HEK293 (cell line): ENCODE measurements at regions not wholly inside any gene's neighbourhood (a gene's known extent, or its start where the extent isn't known, plus 50 kb on each side); places are given as distances from the start of the nearest gene placed in this dataset.

ENCODE experiments used
- FEZF1 ChIP-seq: fragments of 450-650 bp; formaldehyde crosslinking; IDR thresholded peaks from 2 replicates; pipeline ENCODE4 v1.5.1; 2016; ENCODE audit warnings: missing biosample characterization, missing genetic modification characterization
- HOXD13 ChIP-seq: sonication (generic); formaldehyde crosslinking; IDR thresholded peaks from 2 replicates; pipeline ENCODE4 v1.8.0; 2022; ENCODE audit warnings: missing genetic modification reagents, borderline replicate concordance
- KLF1 ChIP-seq: fragments of 450-650 bp; formaldehyde crosslinking; IDR thresholded peaks from 2 replicates; pipeline ENCODE4 v1.5.1; 2016; ENCODE audit warnings: missing biosample characterization, missing genetic modification characterization
- KLF10 ChIP-seq: fragments of 450-650 bp; IDR thresholded peaks from 2 replicates; pipeline ENCODE4 v1.5.1; 2018; ENCODE audit warnings: missing biosample characterization, mild to moderate bottlenecking, missing genetic modification characterization
- KLF16 ChIP-seq: fragments of 450-650 bp; formaldehyde crosslinking; IDR thresholded peaks from 2 replicates; pipeline ENCODE4 v1.5.1; 2017; ENCODE audit warnings: missing biosample characterization, missing genetic modification characterization
- PRDM6 ChIP-seq: fragments of 450-650 bp; formaldehyde crosslinking; IDR thresholded peaks from 2 replicates; pipeline ENCODE4 v1.5.1; 2017; ENCODE audit warnings: missing biosample characterization, missing genetic modification characterization
- SCRT2 ChIP-seq: fragments of 450-650 bp; formaldehyde crosslinking; IDR thresholded peaks from 2 replicates; pipeline ENCODE4 v1.5.1; 2016; ENCODE audit warnings: missing biosample characterization, missing genetic modification characterization
- SP2 ChIP-seq: fragments of 450-650 bp; formaldehyde crosslinking; IDR thresholded peaks from 2 replicates; pipeline ENCODE4 v1.5.1; 2016; ENCODE audit warnings: missing biosample characterization, missing genetic modification characterization
- SP3 ChIP-seq: fragments of 450-650 bp; formaldehyde crosslinking; IDR thresholded peaks from 2 replicates; pipeline ENCODE4 v1.5.1; 2016; ENCODE audit warnings: missing biosample characterization, missing genetic modification characterization
- SP7 ChIP-seq: fragments of 450-650 bp; formaldehyde crosslinking; IDR thresholded peaks from 2 replicates; pipeline ENCODE4 v1.5.1; 2016; ENCODE audit warnings: missing biosample characterization, missing genetic modification characterization
- TCF7L2 ChIP-seq: IDR thresholded peaks from 2 replicates; pipeline ENCODE4 v1.6.1; 2011; ENCODE audit warnings: low read depth, mild to moderate bottlenecking, inconsistent platforms, low read length, moderate library complexity, borderline replicate concordance
- YY1 ChIP-seq: fragments of 450-650 bp; formaldehyde crosslinking; IDR thresholded peaks from 2 replicates; pipeline ENCODE4 v1.5.1; 2018; ENCODE audit warnings: missing biosample characterization, missing genetic modification characterization
- ZBTB21 ChIP-seq: fragments of 450-650 bp; formaldehyde crosslinking; IDR thresholded peaks from 2 replicates; pipeline ENCODE4 v1.5.1; 2017; ENCODE audit warnings: missing biosample characterization, missing genetic modification characterization
- ZFP3 ChIP-seq: fragments of 450-650 bp; formaldehyde crosslinking; IDR thresholded peaks from 2 replicates; pipeline ENCODE4 v1.5.1; 2016; ENCODE audit warnings: low read depth, missing biosample characterization, missing genetic modification characterization
- ZIC2 ChIP-seq: fragments of 450-650 bp; formaldehyde crosslinking; IDR thresholded peaks from 2 replicates; pipeline ENCODE4 v1.5.1; 2016; ENCODE audit warnings: missing biosample characterization, missing genetic modification characterization
- ZNF138 ChIP-seq: fragments of 450-650 bp; formaldehyde crosslinking; IDR thresholded peaks from 2 replicates; pipeline ENCODE4 v1.5.1; 2016; ENCODE audit warnings: missing biosample characterization, missing genetic modification characterization, borderline replicate concordance
- ZNF169 ChIP-seq: fragments of 450-650 bp; formaldehyde crosslinking; IDR thresholded peaks from 2 replicates; pipeline ENCODE4 v1.5.1; 2016; ENCODE audit warnings: missing biosample characterization, missing genetic modification characterization
- ZNF202 ChIP-seq: fragments of 450-650 bp; formaldehyde crosslinking; IDR thresholded peaks from 2 replicates; pipeline ENCODE4 v1.5.1; 2016; ENCODE audit warnings: missing biosample characterization, missing genetic modification characterization, borderline replicate concordance
- ZNF23 ChIP-seq: fragments of 450-650 bp; formaldehyde crosslinking; IDR thresholded peaks from 2 replicates; pipeline ENCODE4 v1.5.1; 2016; ENCODE audit warnings: missing biosample characterization, missing genetic modification characterization, borderline replicate concordance
- ZNF26 ChIP-seq: fragments of 450-650 bp; formaldehyde crosslinking; IDR thresholded peaks from 2 replicates; pipeline ENCODE4 v1.5.1; 2016; ENCODE audit warnings: missing biosample characterization, missing genetic modification characterization
- ZNF266 ChIP-seq: fragments of 450-650 bp; formaldehyde crosslinking; IDR thresholded peaks from 2 replicates; pipeline ENCODE4 v1.5.1; 2016; ENCODE audit warnings: missing biosample characterization, missing genetic modification characterization, low read depth
- ZNF324 ChIP-seq: fragments of 450-650 bp; formaldehyde crosslinking; IDR thresholded peaks from 2 replicates; pipeline ENCODE4 v1.5.1; 2016; ENCODE audit warnings: missing biosample characterization, missing genetic modification characterization
- ZNF433 ChIP-seq: fragments of 450-650 bp; formaldehyde crosslinking; IDR thresholded peaks from 2 replicates; pipeline ENCODE4 v1.5.1; 2016; ENCODE audit warnings: missing biosample characterization, missing genetic modification characterization, low read depth
- ZNF473 ChIP-seq: fragments of 450-650 bp; formaldehyde crosslinking; IDR thresholded peaks from 2 replicates; pipeline ENCODE4 v1.5.1; 2017; ENCODE audit warnings: missing biosample characterization, missing genetic modification characterization
- ZNF529 ChIP-seq: fragments of 450-650 bp; formaldehyde crosslinking; IDR thresholded peaks from 2 replicates; pipeline ENCODE4 v1.5.1; 2017; ENCODE audit warnings: missing genetic modification characterization, missing biosample characterization; ENCODE audit not compliant: insufficient replicate concordance
- ZNF561 ChIP-seq: fragments of 450-650 bp; IDR thresholded peaks from 2 replicates; pipeline ENCODE4 v1.5.1; 2018; ENCODE audit warnings: missing biosample characterization, missing genetic modification characterization, borderline replicate concordance
- ZNF596 ChIP-seq: fragments of 450-650 bp; IDR thresholded peaks from 2 replicates; pipeline ENCODE4 v1.5.0; 2018; ENCODE audit warnings: missing biosample characterization, mild to moderate bottlenecking, missing genetic modification characterization, moderate library complexity
- ZNF600 ChIP-seq: fragments of 450-650 bp; formaldehyde crosslinking; IDR thresholded peaks from 2 replicates; pipeline ENCODE4 v1.5.1; 2016; ENCODE audit warnings: missing biosample characterization, missing genetic modification characterization
- ZNF610 ChIP-seq: fragments of 450-650 bp; formaldehyde crosslinking; IDR thresholded peaks from 2 replicates; pipeline ENCODE4 v1.5.1; 2016; ENCODE audit warnings: missing biosample characterization, missing genetic modification characterization, borderline replicate concordance
- ZNF626 ChIP-seq: fragments of 450-650 bp; sonication (Bioruptor Pico); formaldehyde crosslinking; IDR thresholded peaks from 2 replicates; pipeline ENCODE4 v1.5.1; 2018; ENCODE audit warnings: missing biosample characterization, missing genetic modification characterization, inconsistent platforms
- ZNF629 ChIP-seq: fragments of 450-650 bp; formaldehyde crosslinking; IDR thresholded peaks from 2 replicates; pipeline ENCODE4 v1.5.1; 2017; ENCODE audit warnings: missing biosample characterization, missing genetic modification characterization
- ZNF645 ChIP-seq: fragments of 450-650 bp; formaldehyde crosslinking; IDR thresholded peaks from 2 replicates; pipeline ENCODE4; 2016; ENCODE audit warnings: missing biosample characterization, missing genetic modification characterization
- ZNF654 ChIP-seq: fragments of 450-650 bp; formaldehyde crosslinking; IDR thresholded peaks from 2 replicates; pipeline ENCODE4 v1.5.1; 2016; ENCODE audit warnings: low read depth, missing biosample characterization, missing genetic modification characterization
- ZNF747 ChIP-seq: fragments of 450-650 bp; formaldehyde crosslinking; IDR thresholded peaks from 2 replicates; pipeline ENCODE4 v1.5.1; 2016; ENCODE audit warnings: missing biosample characterization, missing genetic modification characterization
- ZNF76 ChIP-seq: fragments of 450-650 bp; formaldehyde crosslinking; IDR thresholded peaks from 2 replicates; pipeline ENCODE4; 2016; ENCODE audit warnings: low read depth, missing biosample characterization, missing genetic modification characterization, borderline replicate concordance
- ZNF776 ChIP-seq: fragments of 450-650 bp; formaldehyde crosslinking; IDR thresholded peaks from 2 replicates; pipeline ENCODE4 v1.5.0; 2017; ENCODE audit warnings: missing biosample characterization, missing genetic modification characterization, borderline replicate concordance
- ZNF843 ChIP-seq: fragments of 450-650 bp; formaldehyde crosslinking; IDR thresholded peaks from 2 replicates; pipeline ENCODE4 v1.5.1; 2016; ENCODE audit warnings: missing biosample characterization, missing genetic modification characterization
- ZSCAN30 ChIP-seq: fragments of 450-650 bp; IDR thresholded peaks from 2 replicates; pipeline ENCODE4 v1.5.1; 2018; ENCODE audit warnings: missing biosample characterization, mild to moderate bottlenecking, missing genetic modification characterization, moderate library complexity
- TF ChIP-seq, protein P1 (sequence below): fragments of 450-650 bp; formaldehyde crosslinking; IDR thresholded peaks from 2 replicates; pipeline ENCODE4 v1.5.1; 2016; ENCODE audit warnings: missing biosample characterization, missing genetic modification characterization

GRCh38 chr14:106879241-106879640, 1352.9 kb downstream of the TMEM121 start (continued):
- TF ChIP-seq ZNF654 (tag by site-specific recombination) = peak; percentile 32
- 0 out of 2 replicates have a peak, but pooled peaks have one; percentile 24 for TF ChIP-seq ZNF610 (tag by site-specific recombination)
- no peak for TF ChIP-seq KLF1 (tag by site-specific recombination)
- no peak for TF ChIP-seq SP3
- no peak for TF ChIP-seq ZNF645 (tag by site-specific recombination)
- TF ChIP-seq SP7 (tag by site-specific recombination) = no peak
- TF ChIP-seq ZNF600 (tag by site-specific recombination) = 0 out of 2 replicates have a peak, but pooled peaks have one; percentile 11
- TF ChIP-seq SP2 (tag by site-specific recombination) = no peak; the same call in none of the 2 replicates
- TF ChIP-seq FEZF1 (tag by site-specific recombination) = no peak
- TF ChIP-seq ZIC2 (tag by site-specific recombination) = peak; percentile 38
- no peak for TF ChIP-seq ZNF266
- no peak for TF ChIP-seq ZNF169 (tag by site-specific recombination)
- TF ChIP-seq KLF16 (tag by site-specific recombination) = no peak
- TF ChIP-seq ZNF76 (tag by site-specific recombination) = no peak
- TF ChIP-seq, protein P1, sequence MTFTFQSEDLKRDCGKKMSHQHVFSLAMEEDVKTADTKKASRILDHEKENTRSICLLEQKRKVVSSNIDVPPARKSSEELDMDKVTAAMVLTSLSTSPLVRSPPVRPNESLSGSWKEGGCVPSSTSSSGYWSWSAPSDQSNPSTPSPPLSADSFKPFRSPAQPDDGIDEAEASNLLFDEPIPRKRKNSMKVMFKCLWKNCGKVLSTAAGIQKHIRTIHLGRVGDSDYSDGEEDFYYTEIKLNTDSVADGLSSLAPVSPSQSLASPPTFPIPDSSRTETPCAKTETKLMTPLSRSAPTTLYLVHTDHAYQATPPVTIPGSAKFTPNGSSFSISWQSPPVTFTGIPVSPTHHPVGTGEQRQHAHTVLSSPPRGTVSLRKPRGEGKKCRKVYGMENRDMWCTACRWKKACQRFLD (tag by site-specific recombination) = no peak
- no peak for TF ChIP-seq TCF7L2
- TF ChIP-seq ZNF561 (tag by site-specific recombination) = no peak
- no peak for TF ChIP-seq HOXD13 (CRISPR knock-in tag)
- no peak for TF ChIP-seq ZNF596 (tag by site-specific recombination)
- peak; percentile 15; the same call in 1 of the 2 replicates for TF ChIP-seq ZSCAN30
- no peak for TF ChIP-seq ZNF23 (tag by site-specific recombination)
- TF ChIP-seq ZNF747 (tag by site-specific recombination) = no peak
- no peak for TF ChIP-seq ZNF473 (tag by site-specific recombination)
- no peak for TF ChIP-seq ZNF629 (tag by site-specific recombination)
- TF ChIP-seq YY1 (tag by site-specific recombination) = no peak
- no peak for TF ChIP-seq ZNF138 (tag by site-specific recombination)
- TF ChIP-seq ZNF202 = no peak
- no peak for TF ChIP-seq SCRT2
- TF ChIP-seq ZNF26 (tag by site-specific recombination) = no peak
- TF ChIP-seq ZNF324 (tag by site-specific recombination) = no peak
- no peak for TF ChIP-seq KLF10 (tag by site-specific recombination)
- TF ChIP-seq ZNF433 (tag by site-specific recombination) = no peak
- TF ChIP-seq ZNF843 (tag by site-specific recombination) = no peak
- no peak for TF ChIP-seq PRDM6 (tag by site-specific recombination)
- TF ChIP-seq ZNF529 (tag by site-specific recombination) = no peak
- TF ChIP-seq ZNF776 (tag by site-specific recombination) = no peak
- TF ChIP-seq ZNF626 = no peak
- no peak for TF ChIP-seq ZBTB21 (tag by site-specific recombination)
- TF ChIP-seq ZFP3 (tag by site-specific recombination) = no peak
